Esophagus squamous epithelium (tissue), 4 donors: ENCODE measurements at regions not wholly inside any gene's neighbourhood (a gene's known extent, or its start where the extent isn't known, plus 50 kb on each side); places are given as distances from the start of the nearest gene placed in this dataset.

Experiments
- CTCF ChIP-seq, 6 experiments: fragments of 450-650 bp in 4 of 6; fragments of 200-600 bp in 2 of 6; sonication (generic) in 2 of 6; IDR thresholded peaks; one replicate each; pipeline ENCODE4 v1.5.1; 2016 to 2019; ENCODE audit warnings: antibody characterized with exemption in 6 of 6, mild to moderate bottlenecking in 4 of 6, moderate library complexity in 4 of 6
- POLR2A ChIP-seq, 4 donors: fragments of 450-650 bp; IDR thresholded peaks; one replicate each; pipeline ENCODE4 v1.6.1; 2017; ENCODE audit warnings: antibody characterized with exemption in 4 of 4, mild to moderate bottlenecking in 4 of 4, moderate library complexity in 3 of 4

- no peak for TF ChIP-seq POLR2A (IDR thresholded peaks at IDR 0.05)
- no peak for TF ChIP-seq CTCF (IDR thresholded peaks at IDR 0.05)
These were observed 1951.7 kb upstream of the LRRTM1 start for GRCh38 chr2:82256288-82256687.
